H1 (cell line): ENCODE measurements at regions not wholly inside any gene's neighbourhood (a gene's known extent, or its start where the extent isn't known, plus 50 kb on each side); places are given as distances from the start of the nearest gene placed in this dataset.

Source experiments
- CHD1 ChIP-seq: IDR thresholded peaks from 2 replicates; pipeline ENCODE4 v1.6.1; 2012; ENCODE audit warnings: low read depth, low read length, improper control_type of control experiment
- EGR1 ChIP-seq: IDR thresholded peaks from 2 replicates; pipeline ENCODE4 v1.6.1; 2011; ENCODE audit warnings: low read depth, low read length, borderline replicate concordance
- EP300 ChIP-seq, 2 experiments: IDR thresholded peaks; 1 replicate in 1 of 2; 2 replicates in 1 of 2; pipeline ENCODE4 v1.6.1; 2011 to 2012; ENCODE audit warnings: low read depth in 2 of 2, low read length in 2 of 2, mild to moderate bottlenecking in 2 of 2, borderline replicate concordance in 1 of 2, inconsistent platforms in 1 of 2, moderate library complexity in 1 of 2
- EZH2 ChIP-seq: fragments of 200-600 bp; sonication (generic); IDR thresholded peaks from 2 replicates; pipeline ENCODE4 v1.7.1; 2012; ENCODE audit warnings: low read depth, mild to moderate bottlenecking, moderate library complexity, low read length, inconsistent platforms; ENCODE audit not compliant: severe bottlenecking
- JUND ChIP-seq: IDR thresholded peaks from 2 replicates; pipeline ENCODE4 v1.6.1; 2011; ENCODE audit warnings: mild to moderate bottlenecking, improper control_type of control experiment, low read length
- PHF8 ChIP-seq: fragments of 200-600 bp; sonication (generic); conservative IDR thresholded peaks from 2 replicates; pipeline ENCODE4 v1.7.1; 2012; ENCODE audit warnings: low read depth, mild to moderate bottlenecking, inconsistent platforms, low read length, moderate library complexity
- POLR2AphosphoS5 ChIP-seq: IDR thresholded peaks from 2 replicates; pipeline ENCODE4 v1.6.1; 2011; ENCODE audit warnings: low read depth, low read length
- TF ChIP-seq, protein P1 (sequence below): IDR thresholded peaks from 2 replicates; pipeline ENCODE4 v1.6.1; 2012; ENCODE audit warnings: inconsistent platforms
- TF ChIP-seq, protein P2 (sequence below), 3 experiments: IDR thresholded peaks; 1 replicate in 2 of 3; 2 replicates in 1 of 3; pipeline versions ENCODE4 v1.5.1 to v1.6.1; 2011; ENCODE audit warnings: low read length in 3 of 3, mild to moderate bottlenecking in 3 of 3, inconsistent platforms in 2 of 3, low read depth in 1 of 3, moderate library complexity in 1 of 3; ENCODE audit not compliant: insufficient read depth in 1 of 3; ENCODE audit errors: control extremely low read depth in 1 of 3
- TF ChIP-seq, protein P3 (sequence below): IDR thresholded peaks from 2 replicates; pipeline ENCODE4 v1.6.1; 2012; ENCODE audit warnings: low read length, inconsistent platforms

- no peak for TF ChIP-seq EP300 (IDR thresholded peaks at IDR 0.05; ENCODE audit: borderline replicate concordance in 1 of 2, low read depth in 2 of 2, low read length in 2 of 2)
- TF ChIP-seq, protein P1, sequence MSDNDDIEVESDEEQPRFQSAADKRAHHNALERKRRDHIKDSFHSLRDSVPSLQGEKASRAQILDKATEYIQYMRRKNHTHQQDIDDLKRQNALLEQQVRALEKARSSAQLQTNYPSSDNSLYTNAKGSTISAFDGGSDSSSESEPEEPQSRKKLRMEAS: no peak
- TF ChIP-seq, protein P2, sequence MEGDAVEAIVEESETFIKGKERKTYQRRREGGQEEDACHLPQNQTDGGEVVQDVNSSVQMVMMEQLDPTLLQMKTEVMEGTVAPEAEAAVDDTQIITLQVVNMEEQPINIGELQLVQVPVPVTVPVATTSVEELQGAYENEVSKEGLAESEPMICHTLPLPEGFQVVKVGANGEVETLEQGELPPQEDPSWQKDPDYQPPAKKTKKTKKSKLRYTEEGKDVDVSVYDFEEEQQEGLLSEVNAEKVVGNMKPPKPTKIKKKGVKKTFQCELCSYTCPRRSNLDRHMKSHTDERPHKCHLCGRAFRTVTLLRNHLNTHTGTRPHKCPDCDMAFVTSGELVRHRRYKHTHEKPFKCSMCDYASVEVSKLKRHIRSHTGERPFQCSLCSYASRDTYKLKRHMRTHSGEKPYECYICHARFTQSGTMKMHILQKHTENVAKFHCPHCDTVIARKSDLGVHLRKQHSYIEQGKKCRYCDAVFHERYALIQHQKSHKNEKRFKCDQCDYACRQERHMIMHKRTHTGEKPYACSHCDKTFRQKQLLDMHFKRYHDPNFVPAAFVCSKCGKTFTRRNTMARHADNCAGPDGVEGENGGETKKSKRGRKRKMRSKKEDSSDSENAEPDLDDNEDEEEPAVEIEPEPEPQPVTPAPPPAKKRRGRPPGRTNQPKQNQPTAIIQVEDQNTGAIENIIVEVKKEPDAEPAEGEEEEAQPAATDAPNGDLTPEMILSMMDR (IDR thresholded peaks at IDR 0.05; ENCODE audit: control extremely low read depth in 1 of 3, insufficient read depth in 1 of 3, low read depth in 1 of 3, low read length in 3 of 3): no peak
- TF ChIP-seq CHD1: no peak
- no peak for TF ChIP-seq JUND
- no peak for TF ChIP-seq EGR1
- TF ChIP-seq, protein P3, sequence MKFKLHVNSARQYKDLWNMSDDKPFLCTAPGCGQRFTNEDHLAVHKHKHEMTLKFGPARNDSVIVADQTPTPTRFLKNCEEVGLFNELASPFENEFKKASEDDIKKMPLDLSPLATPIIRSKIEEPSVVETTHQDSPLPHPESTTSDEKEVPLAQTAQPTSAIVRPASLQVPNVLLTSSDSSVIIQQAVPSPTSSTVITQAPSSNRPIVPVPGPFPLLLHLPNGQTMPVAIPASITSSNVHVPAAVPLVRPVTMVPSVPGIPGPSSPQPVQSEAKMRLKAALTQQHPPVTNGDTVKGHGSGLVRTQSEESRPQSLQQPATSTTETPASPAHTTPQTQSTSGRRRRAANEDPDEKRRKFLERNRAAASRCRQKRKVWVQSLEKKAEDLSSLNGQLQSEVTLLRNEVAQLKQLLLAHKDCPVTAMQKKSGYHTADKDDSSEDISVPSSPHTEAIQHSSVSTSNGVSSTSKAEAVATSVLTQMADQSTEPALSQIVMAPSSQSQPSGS: no peak
- no peak for TF ChIP-seq PHF8
- no peak for TF ChIP-seq EZH2
- TF ChIP-seq POLR2AphosphoS5: no peak
These were observed 77.7 kb upstream of the KITLG start for GRCh38 chr12:88658009-88658408.
